GM10248 (cell line): ENCODE measurements at regions not wholly inside any gene's neighbourhood (a gene's known extent, or its start where the extent isn't known, plus 50 kb on each side); places are given as distances from the start of the nearest gene placed in this dataset.

Experiments used
- CTCF ChIA-PET: fragments of 300-600 bp; sonication (Branson Sonifier 250); formaldehyde crosslinking; extraction: SDS; loops from one replicate; lab custom pipeline; 2021; ENCODE audit warnings: antibody characterized with exemption; lab: Yijun Ruan, JAX
- POLR2A ChIA-PET: fragments of 350-650 bp; sonication (Branson Sonifier 250); formaldehyde crosslinking; extraction: SDS; loops from one replicate; lab custom pipeline; 2020; ENCODE audit warnings: antibody characterized with exemption; lab: Yijun Ruan, JAX
- DNase-seq: peaks from one replicate; pipeline ENCODE4 v3.0.0; 2012; ENCODE audit errors: extremely low spot score
- CTCF ChIP-seq: IDR thresholded peaks from 2 replicates; pipeline ENCODE4 v1.5.1; 2012; ENCODE audit warnings: mild to moderate bottlenecking, low read depth; ENCODE audit errors: extremely low read depth, missing control alignments, control extremely low read depth

- no peak for DNase-seq
- ChIA-PET POLR2A (no interaction called here), CTCF (interaction anchor here (0.6 kb wide), 1 partner anchor 11 kb away, joined by 3 read pairs; no protein-coding TSS in a partner anchor)
- no peak for TF ChIP-seq CTCF
These were observed 537.1 kb upstream of the SEL1L start for GRCh38 chr14:82070753-82071152.

GRCh38 chr14:82073547-82073946, 539.9 kb upstream of the SEL1L start:
- ChIA-PET POLR2A (no interaction called here), CTCF (interaction anchor here (0.8 kb wide), 1 partner anchor 11 kb away, joined by 3 read pairs; no protein-coding TSS in a partner anchor)
- DNase-seq = no peak
- TF ChIP-seq CTCF = no peak

- POLR2A ChIA-PET = no interaction called here
- CTCF ChIA-PET = no interaction called here
- peak; percentile 11 for DNase-seq
- TF ChIP-seq CTCF = no peak
These were observed 541.9 kb upstream of the SEL1L start for GRCh38 chr14:82075566-82075965.

- ChIA-PET CTCF (interaction anchor here (0.8 to 1.7 kb wide), 5 partner anchors 11 to 69 kb away, joined by 3 to 4 read pairs (median 3); no protein-coding TSS in a partner anchor), POLR2A (no interaction called here)
- TF ChIP-seq CTCF = no peak
- DNase-seq = no peak
These were observed 545.9 kb upstream of the SEL1L start for GRCh38 chr14:82079553-82079952.

GRCh38 chr14:82080370-82080769, 546.7 kb upstream of the SEL1L start:
- ChIA-PET CTCF (interaction anchor here (0.8 to 1.7 kb wide), 5 partner anchors 10 to 68 kb away, joined by 3 to 4 read pairs (median 3); no protein-coding TSS in a partner anchor), POLR2A (no interaction called here)
- TF ChIP-seq CTCF = no peak
- no peak for DNase-seq

- TF ChIP-seq CTCF = no peak
- CTCF ChIA-PET = interaction anchor here (1.0 kb wide), 1 partner anchor 11 kb away, joined by 3 read pairs; no protein-coding TSS in a partner anchor
- no peak for DNase-seq
- POLR2A ChIA-PET = no interaction called here
These were observed 551.2 kb upstream of the SEL1L start for GRCh38 chr14:82084813-82085212.
